A549 (cell line): ENCODE measurements at regions not wholly inside any gene's neighbourhood (a gene's known extent, or its start where the extent isn't known, plus 50 kb on each side); places are given as distances from the start of the nearest gene placed in this dataset.

Experiments used
- BHLHE40 ChIP-seq: IDR thresholded peaks from 2 replicates; pipeline ENCODE4 v1.6.1; 2012; ENCODE audit warnings: low read depth, low read length, inconsistent platforms
- CEBPB ChIP-seq, 2 experiments: fragments of >200 bp in 1 of 2; sonication (Bioruptor Twin) in 1 of 2; formaldehyde crosslinking in 1 of 2; IDR thresholded peaks; 2 replicates each; pipeline ENCODE4 v1.6.1; 2012 to 2016
- CHD2 ChIP-seq: fragments of 150-350 bp; IDR thresholded peaks from 2 replicates; pipeline ENCODE4 v1.6.1; 2014; ENCODE audit warnings: low read length; ENCODE audit not compliant: partially characterized antibody
- EP300 ChIP-seq, 2 experiments: fragments of >200 bp; sonication (Bioruptor Twin); formaldehyde crosslinking; IDR thresholded peaks; 2 replicates in 1 of 2; 3 replicates in 1 of 2; pipeline ENCODE4 v1.6.1; 2016 to 2017
- FOSL2 ChIP-seq, 2 experiments: fragments of 450-650 bp in 1 of 2; fragments of >200 bp in 1 of 2; sonication (Bioruptor Twin) in 1 of 2; formaldehyde crosslinking; IDR thresholded peaks; 2 replicates each; pipeline versions ENCODE4 v1.5.0 to v1.6.1; 2016 to 2020; ENCODE audit warnings: mild to moderate bottlenecking in 1 of 2, moderate library complexity in 1 of 2
- MAZ ChIP-seq: fragments of 150-350 bp; IDR thresholded peaks from 2 replicates; pipeline ENCODE4 v1.6.1; 2014; ENCODE audit warnings: antibody characterized with exemption, low read depth, low read length, borderline replicate concordance
- POLR2A ChIP-seq: IDR thresholded peaks from 2 replicates; pipeline ENCODE4 v1.6.1; 2012; ENCODE audit warnings: mild to moderate bottlenecking, low read length
- POLR2AphosphoS2 ChIP-seq: conservative IDR thresholded peaks from 2 replicates; pipeline ENCODE4 v1.6.1; 2012; ENCODE audit warnings: low read length, improper control_type of control experiment, inconsistent platforms
- RCOR1 ChIP-seq: fragments of 150-350 bp; IDR thresholded peaks from 2 replicates; pipeline ENCODE4 v1.6.1; 2014; ENCODE audit warnings: antibody characterized with exemption, low read length, low read depth
- TF ChIP-seq, protein P1 (sequence below): IDR thresholded peaks from 2 replicates; pipeline ENCODE4 v1.6.1; 2012
- TF ChIP-seq, protein P2 (sequence below): fragments of >200 bp; sonication (Bioruptor Twin); formaldehyde crosslinking; IDR thresholded peaks from 3 replicates; pipeline ENCODE4 v1.5.1; 2016
- TF ChIP-seq, protein P3 (sequence below): fragments of 150-350 bp; IDR thresholded peaks from 2 replicates; pipeline ENCODE4 v1.6.1; 2014; ENCODE audit warnings: low read depth, mild to moderate bottlenecking, low read length
- TF ChIP-seq, protein P4 (sequence below): fragments of 200-600 bp; sonication (generic); IDR thresholded peaks from 2 replicates; pipeline ENCODE4 v1.6.1; 2016; ENCODE audit warnings: antibody characterized with exemption, mild to moderate bottlenecking, moderate library complexity

DNA sequence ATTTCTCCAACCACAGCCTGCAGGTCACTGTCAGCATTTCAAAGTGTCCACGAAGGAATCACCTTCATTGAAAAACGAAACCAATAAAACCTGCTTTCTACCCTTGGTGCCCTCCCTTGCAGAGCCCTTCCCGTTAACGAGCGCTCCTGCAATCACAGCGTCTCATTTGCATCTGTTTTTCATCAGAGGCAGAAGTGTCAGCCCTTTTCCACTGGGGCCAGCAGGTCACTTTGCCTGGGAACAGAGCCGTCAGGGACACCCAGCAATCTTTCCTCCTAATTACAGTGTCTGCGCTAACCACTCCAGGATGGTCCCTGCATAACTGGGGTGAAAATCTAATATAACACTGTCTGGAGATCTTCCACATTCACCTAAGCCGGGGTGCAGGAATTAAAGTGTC is 85.3 kb downstream of the PSMG1 start:
- TF ChIP-seq, protein P1, sequence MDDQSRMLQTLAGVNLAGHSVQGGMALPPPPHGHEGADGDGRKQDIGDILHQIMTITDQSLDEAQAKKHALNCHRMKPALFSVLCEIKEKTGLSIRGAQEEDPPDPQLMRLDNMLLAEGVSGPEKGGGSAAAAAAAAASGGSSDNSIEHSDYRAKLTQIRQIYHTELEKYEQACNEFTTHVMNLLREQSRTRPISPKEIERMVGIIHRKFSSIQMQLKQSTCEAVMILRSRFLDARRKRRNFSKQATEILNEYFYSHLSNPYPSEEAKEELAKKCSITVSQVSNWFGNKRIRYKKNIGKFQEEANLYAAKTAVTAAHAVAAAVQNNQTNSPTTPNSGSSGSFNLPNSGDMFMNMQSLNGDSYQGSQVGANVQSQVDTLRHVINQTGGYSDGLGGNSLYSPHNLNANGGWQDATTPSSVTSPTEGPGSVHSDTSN = no peak
- TF ChIP-seq, protein P2, sequence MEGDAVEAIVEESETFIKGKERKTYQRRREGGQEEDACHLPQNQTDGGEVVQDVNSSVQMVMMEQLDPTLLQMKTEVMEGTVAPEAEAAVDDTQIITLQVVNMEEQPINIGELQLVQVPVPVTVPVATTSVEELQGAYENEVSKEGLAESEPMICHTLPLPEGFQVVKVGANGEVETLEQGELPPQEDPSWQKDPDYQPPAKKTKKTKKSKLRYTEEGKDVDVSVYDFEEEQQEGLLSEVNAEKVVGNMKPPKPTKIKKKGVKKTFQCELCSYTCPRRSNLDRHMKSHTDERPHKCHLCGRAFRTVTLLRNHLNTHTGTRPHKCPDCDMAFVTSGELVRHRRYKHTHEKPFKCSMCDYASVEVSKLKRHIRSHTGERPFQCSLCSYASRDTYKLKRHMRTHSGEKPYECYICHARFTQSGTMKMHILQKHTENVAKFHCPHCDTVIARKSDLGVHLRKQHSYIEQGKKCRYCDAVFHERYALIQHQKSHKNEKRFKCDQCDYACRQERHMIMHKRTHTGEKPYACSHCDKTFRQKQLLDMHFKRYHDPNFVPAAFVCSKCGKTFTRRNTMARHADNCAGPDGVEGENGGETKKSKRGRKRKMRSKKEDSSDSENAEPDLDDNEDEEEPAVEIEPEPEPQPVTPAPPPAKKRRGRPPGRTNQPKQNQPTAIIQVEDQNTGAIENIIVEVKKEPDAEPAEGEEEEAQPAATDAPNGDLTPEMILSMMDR = no peak
- TF ChIP-seq CEBPB (IDR thresholded peaks at IDR 0.05) = no peak
- no peak for TF ChIP-seq EP300 (IDR thresholded peaks at IDR 0.05)
- TF ChIP-seq, protein P3, sequence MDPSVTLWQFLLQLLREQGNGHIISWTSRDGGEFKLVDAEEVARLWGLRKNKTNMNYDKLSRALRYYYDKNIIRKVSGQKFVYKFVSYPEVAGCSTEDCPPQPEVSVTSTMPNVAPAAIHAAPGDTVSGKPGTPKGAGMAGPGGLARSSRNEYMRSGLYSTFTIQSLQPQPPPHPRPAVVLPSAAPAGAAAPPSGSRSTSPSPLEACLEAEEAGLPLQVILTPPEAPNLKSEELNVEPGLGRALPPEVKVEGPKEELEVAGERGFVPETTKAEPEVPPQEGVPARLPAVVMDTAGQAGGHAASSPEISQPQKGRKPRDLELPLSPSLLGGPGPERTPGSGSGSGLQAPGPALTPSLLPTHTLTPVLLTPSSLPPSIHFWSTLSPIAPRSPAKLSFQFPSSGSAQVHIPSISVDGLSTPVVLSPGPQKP = no peak
- no peak for TF ChIP-seq POLR2A
- TF ChIP-seq MAZ = no peak
- TF ChIP-seq, protein P4, sequence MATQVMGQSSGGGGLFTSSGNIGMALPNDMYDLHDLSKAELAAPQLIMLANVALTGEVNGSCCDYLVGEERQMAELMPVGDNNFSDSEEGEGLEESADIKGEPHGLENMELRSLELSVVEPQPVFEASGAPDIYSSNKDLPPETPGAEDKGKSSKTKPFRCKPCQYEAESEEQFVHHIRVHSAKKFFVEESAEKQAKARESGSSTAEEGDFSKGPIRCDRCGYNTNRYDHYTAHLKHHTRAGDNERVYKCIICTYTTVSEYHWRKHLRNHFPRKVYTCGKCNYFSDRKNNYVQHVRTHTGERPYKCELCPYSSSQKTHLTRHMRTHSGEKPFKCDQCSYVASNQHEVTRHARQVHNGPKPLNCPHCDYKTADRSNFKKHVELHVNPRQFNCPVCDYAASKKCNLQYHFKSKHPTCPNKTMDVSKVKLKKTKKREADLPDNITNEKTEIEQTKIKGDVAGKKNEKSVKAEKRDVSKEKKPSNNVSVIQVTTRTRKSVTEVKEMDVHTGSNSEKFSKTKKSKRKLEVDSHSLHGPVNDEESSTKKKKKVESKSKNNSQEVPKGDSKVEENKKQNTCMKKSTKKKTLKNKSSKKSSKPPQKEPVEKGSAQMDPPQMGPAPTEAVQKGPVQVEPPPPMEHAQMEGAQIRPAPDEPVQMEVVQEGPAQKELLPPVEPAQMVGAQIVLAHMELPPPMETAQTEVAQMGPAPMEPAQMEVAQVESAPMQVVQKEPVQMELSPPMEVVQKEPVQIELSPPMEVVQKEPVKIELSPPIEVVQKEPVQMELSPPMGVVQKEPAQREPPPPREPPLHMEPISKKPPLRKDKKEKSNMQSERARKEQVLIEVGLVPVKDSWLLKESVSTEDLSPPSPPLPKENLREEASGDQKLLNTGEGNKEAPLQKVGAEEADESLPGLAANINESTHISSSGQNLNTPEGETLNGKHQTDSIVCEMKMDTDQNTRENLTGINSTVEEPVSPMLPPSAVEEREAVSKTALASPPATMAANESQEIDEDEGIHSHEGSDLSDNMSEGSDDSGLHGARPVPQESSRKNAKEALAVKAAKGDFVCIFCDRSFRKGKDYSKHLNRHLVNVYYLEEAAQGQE = no peak
- TF ChIP-seq RCOR1 = no peak
- no peak for TF ChIP-seq BHLHE40
- TF ChIP-seq FOSL2 (IDR thresholded peaks at IDR 0.05) = no peak
- no peak for TF ChIP-seq FOSL2 (CRISPR knock-in tag; IDR thresholded peaks at IDR 0.05)
- no peak for TF ChIP-seq POLR2AphosphoS2
- no peak for TF ChIP-seq CHD2
